ENCODE measurements at regions not wholly inside any gene's neighbourhood (a gene's known extent, or its start where the extent isn't known, plus 50 kb on each side); places are given as distances from the start of the nearest gene placed in this dataset.
A peak's percentile ranks its signal among the peaks of the same experiment; 100 is the strongest.
"Not testable (repeated sequence)": the region's sequence is repeated elsewhere in the genome, so short reads cannot be mapped to it uniquely, and the experiment has no call there.

GRCh38 chr2:167748536-167748935 is 498.9 kb downstream of the STK39 start:
- DNase-seq (ENCODE audit: low spot score): no peak

- no peak for DNase-seq (ENCODE audit: low spot score)
These were observed 501.7 kb downstream of the STK39 start for GRCh38 chr2:167745667-167746066.

- not testable (repeated sequence) for DNase-seq (ENCODE audit: low spot score)
These were observed 507.5 kb downstream of the STK39 start for GRCh38 chr2:167739921-167740320.

DNA sequence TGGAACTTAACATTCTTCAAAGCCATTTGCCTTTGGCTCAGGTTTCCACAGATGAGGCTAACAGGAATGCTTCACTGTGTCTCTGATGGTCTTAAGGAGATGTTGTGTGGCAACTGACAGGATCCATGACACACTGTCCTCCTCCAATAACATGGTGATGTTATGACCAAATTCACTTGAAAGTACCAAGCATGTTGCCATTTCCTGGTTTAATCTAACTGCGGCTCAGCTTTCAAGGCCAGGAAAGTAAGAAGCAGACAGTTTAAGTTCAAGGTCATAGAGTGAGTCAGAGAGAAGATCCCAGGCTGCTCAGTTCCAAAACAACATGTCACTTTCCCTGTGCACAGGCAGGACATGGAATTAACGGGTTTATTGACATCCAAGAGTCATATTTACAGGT is 513.6 kb downstream of the STK39 start:
- DNase-seq (ENCODE audit: low spot score): no peak

- DNase-seq (ENCODE audit: low spot score): no peak
These were observed 515.1 kb downstream of the STK39 start for GRCh38 chr2:167732326-167732725.

- no peak for DNase-seq (ENCODE audit: low spot score)
These were observed 517.5 kb downstream of the STK39 start for GRCh38 chr2:167729911-167730310.

DNA sequence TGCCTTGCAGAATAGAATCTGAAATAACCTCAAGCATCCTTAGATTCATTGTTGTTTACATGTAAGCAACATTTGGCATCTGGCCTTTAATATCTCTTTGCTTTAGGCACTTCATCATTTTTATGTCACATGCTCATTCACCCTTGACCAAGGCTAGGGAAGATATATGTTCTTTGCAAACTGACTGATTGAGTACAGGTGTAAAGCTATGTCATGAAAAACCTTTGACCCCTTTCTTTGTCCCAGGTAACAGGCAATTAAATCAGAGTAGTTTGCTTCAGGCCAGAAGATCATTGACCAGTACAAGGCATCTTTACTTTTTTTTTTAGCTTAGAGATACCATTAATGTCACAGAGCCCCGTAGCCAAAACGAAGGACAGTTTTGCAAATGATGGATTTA is 520.6 kb downstream of the STK39 start:
- no peak for DNase-seq (ENCODE audit: low spot score)

- DNase-seq (ENCODE audit: low spot score): no peak
These were observed 525.8 kb downstream of the STK39 start for GRCh38 chr2:167721593-167721992.

DNA sequence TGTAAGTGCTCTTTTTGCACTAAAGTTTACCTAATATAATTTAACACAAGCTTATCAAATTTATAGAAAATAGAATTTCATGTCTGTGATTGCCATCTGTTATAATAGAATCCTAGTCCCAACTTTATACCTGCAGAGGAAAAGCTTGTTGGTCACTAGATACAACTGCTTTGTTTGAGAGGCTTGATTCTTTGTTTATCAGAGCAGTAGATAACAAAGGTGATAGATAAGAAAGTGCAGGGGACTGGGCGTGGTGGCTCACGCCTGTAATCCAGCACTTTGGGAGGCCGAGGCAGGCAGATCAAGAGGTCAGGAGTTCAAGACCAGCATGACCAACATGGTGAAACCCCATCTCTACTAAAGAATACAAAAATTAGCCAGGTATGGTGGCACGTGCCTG is 528.0 kb downstream of the STK39 start:
- no peak for DNase-seq (ENCODE audit: low spot score)

DNA sequence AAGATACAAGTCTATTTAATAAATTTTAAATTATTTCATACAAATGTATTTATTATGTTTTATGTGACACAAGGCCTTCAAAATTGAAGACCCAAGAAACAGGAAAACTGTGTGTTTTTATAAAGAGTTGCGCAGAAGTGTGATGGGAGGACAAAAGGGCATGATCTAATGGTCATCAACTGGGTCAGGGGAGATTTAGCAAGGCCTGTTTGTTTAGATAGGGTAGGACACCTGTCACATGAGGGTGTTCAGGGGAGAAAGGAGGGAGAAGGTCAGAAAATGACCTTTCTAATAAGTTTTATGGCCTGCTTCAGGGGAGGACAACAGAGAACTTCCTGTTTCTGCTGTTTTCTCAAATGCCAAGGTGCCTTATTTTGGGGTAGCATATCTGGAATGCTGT is 528.8 kb downstream of the STK39 start:
- no peak for DNase-seq (ENCODE audit: low spot score)

DNA sequence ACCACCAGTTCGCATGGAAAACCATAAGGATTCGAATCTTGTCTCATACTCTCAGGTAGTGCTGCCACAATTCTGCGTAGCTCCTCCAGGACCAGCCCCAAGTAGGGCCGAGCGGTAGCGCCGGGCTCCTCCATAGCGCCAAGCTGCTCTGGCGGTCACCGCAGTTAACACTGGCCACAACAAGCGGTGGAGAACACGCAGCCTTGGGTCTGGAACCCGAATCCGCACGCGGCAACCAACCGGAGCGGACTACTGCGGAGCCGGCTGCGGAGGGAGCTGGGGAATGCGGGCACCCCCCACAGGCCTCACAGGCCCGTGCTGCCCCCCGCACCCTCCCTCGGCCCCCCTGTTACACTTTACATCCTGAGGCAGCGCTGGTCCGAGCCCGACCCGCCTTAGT is 531.5 kb downstream of the STK39 start:
- no peak for DNase-seq (ENCODE audit: low spot score)

DNA sequence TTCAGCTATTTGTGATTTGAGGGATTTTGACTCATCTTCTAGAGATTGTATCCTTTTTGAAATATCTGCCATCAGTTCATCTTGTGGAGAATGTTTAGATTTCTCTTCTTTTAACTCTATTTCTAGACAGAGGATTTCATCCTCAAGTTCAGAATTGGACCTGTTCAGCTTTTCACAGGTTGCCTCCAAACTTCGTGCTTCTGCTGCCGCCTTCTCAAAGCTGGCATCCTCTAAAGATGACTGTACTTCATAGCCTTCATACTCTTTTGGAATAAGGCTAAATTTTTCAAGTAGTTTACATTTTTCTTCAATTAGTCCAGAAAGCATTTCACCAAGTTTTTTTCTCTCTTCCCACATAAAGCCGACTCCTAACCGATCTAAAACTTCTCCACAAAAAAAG is 531.9 kb downstream of the STK39 start:
- DNase-seq (ENCODE audit: low spot score): not testable (repeated sequence)

- no peak for DNase-seq (ENCODE audit: low spot score)
These were observed 535.1 kb downstream of the STK39 start for GRCh38 chr2:167712275-167712674.

GRCh38 chr2:167708998-167709397 is 538.4 kb downstream of the STK39 start:
- DNase-seq (ENCODE audit: low spot score): no peak

GRCh38 chr2:167706800-167707199 is 540.6 kb downstream of the STK39 start:
- no peak for DNase-seq (ENCODE audit: low spot score)

GRCh38 chr2:167703441-167703840 is 544.0 kb downstream of the STK39 start:
- no peak for DNase-seq (ENCODE audit: low spot score)

GRCh38 chr2:167702227-167702626 is 545.2 kb downstream of the STK39 start:
- no peak for DNase-seq (ENCODE audit: low spot score)

DNA sequence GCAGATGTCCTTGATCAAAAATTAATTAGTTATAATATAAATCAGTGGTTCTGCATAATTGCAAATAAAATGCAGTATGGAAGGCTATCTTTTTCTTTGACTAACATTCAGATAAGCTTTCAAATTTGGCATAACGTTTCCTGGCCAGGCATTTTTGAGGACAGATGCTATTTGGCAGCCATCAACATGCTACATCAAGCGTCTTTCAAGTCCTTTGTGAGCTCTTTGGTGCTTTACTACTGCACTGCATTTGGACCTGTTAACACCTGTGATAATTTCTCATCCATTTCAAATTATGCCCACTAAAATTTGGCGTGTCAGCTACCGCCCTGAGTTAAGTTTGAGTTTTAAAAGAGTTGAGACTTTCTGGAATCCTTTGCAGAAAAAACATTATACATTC is 545.7 kb downstream of the STK39 start:
- DNase-seq (ENCODE audit: low spot score): no peak

DNA sequence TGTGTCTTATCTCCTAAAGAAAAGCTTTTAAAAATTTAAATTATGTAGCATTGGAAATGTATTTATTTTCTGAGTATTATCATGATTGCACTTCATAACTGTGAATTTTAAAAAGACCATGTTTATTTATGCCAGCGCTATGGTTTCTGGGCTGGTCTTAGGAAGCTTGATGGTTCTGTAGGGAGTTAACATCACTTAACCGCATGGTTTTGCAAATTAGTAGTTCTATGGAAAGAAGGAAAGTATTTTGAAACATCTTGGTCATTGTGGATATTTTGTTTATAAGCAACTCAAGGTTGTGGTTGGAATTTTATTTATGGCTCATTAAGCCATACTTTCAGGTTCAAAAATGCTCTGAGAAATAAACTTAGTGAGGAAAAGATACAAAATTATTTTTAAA is 549.4 kb downstream of the STK39 start:
- no peak for DNase-seq (ENCODE audit: low spot score)

GRCh38 chr2:167697194-167697593 is 550.2 kb downstream of the STK39 start:
- DNase-seq (ENCODE audit: low spot score): no peak

DNA sequence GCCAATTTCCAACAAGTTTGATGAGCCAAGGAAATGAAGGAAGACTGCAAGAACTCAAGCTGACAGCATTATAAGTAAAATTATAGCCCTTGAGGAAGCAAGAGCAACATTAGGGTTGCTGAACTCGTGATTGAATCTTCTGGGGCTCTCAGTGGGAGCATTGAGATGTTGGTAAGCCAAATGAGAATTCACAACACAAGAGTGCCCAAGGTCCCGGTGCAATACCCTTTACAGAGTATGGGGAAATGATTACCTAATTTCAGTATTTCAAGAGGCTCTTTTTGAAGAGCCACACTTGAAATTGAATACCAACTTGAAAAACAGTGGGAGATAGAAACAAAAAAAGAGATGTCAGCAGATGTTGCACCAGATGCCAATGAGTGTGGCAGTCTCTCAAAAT is 554.5 kb downstream of the STK39 start:
- DNase-seq (ENCODE audit: low spot score): no peak

GRCh38 chr2:167692191-167692590 is 555.2 kb downstream of the STK39 start:
- no peak for DNase-seq (ENCODE audit: low spot score)

DNA sequence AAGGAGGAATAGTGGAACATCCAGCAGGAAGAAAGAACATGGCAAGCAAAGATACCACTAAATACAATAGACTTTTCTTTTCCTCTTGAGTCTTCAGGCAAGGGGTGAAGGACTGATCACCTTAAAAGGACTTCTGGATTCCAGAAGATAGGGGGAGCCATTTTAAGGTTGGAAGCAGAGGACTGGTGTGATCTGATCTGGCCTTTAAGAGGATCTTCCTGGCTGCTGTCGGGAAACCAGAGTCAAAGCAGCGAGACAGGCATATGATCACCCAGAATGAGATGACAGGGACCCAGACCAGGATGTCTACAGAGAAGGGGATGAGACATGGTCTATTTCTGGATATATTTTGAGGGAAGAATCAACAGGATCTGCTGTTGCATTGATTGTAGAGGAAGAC is 558.0 kb downstream of the STK39 start:
- DNase-seq (ENCODE audit: low spot score): peak; percentile 7

DNA sequence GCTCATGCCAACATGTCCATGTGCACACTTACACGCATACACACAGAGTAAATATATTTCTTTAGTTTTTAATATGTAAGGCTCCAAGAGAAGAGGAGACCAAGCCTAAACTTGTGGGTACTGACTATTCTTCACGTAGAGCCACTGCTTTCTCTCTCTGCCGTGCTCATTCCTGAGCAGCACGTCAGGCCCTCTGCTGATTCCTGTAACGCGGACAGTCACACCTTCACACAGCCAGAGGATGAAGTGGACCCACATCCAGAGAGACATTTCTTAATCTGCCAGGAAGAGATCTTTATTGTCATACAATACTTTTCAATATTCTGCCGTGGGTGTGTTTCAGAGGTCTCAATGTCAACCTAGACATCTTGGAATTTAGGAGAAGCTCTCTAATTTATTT is 560.7 kb downstream of the STK39 start:
- no peak for DNase-seq (ENCODE audit: low spot score)
